Uterus (tissue), 3 donors: ENCODE measurements at regions not wholly inside any gene's neighbourhood (a gene's known extent, or its start where the extent isn't known, plus 50 kb on each side); places are given as distances from the start of the nearest gene placed in this dataset.

Experiments used
- DNase-seq, 2 donors: peaks; one replicate each; pipeline ENCODE4 v3.0.0-alpha.2; 2019 to 2020
- H3K27ac ChIP-seq, 2 donors: fragments of 200-600 bp; sonication (generic); 1 replicate in 1 of 2; 2 replicates in 1 of 2; pipeline ENCODE4 v1.5.1; 2016 to 2018
- H3K27me3 ChIP-seq, 2 donors: fragments of 200-600 bp; sonication (generic); one replicate each; pipeline ENCODE4 v1.5.1; 2018 to 2019; ENCODE audit warnings: control low read depth in 1 of 2
- H3K36me3 ChIP-seq, 2 donors: fragments of 200-600 bp; sonication (generic); one replicate each; pipeline ENCODE4 v1.5.1; 2019; ENCODE audit warnings: control low read depth in 1 of 2
- H3K4me1 ChIP-seq, 2 donors: fragments of 200-600 bp; sonication (generic); one replicate each; pipeline ENCODE4 v1.5.1; 2018 to 2019; ENCODE audit warnings: control low read depth in 1 of 2
- H3K4me3 ChIP-seq, 2 donors: fragments of 200-600 bp; sonication (generic); 1 replicate in 1 of 2; 2 replicates in 1 of 2; pipeline ENCODE4 v1.5.1; 2018 to 2019; ENCODE audit warnings: mild to moderate bottlenecking in 1 of 2
- H3K9me3 ChIP-seq, 2 donors: fragments of 200-600 bp; sonication (generic); one replicate each; pipeline ENCODE4 v1.5.1; 2019; ENCODE audit warnings: control low read depth in 1 of 2
- CTCF ChIP-seq, 4 experiments: fragments of 200-600 bp in 2 of 4; fragments of 450-650 bp in 2 of 4; sonication (generic) in 2 of 4; IDR thresholded peaks; one replicate each; pipeline ENCODE4 v1.5.1; 2016 to 2019; ENCODE audit warnings: antibody characterized with exemption in 4 of 4, mild to moderate bottlenecking in 2 of 4, moderate library complexity in 1 of 4
- POLR2A ChIP-seq, 2 donors: fragments of 450-650 bp; IDR thresholded peaks; one replicate each; pipeline ENCODE4 v1.6.1; 2016; ENCODE audit warnings: antibody characterized with exemption in 2 of 2, mild to moderate bottlenecking in 1 of 2, moderate library complexity in 1 of 2
- intact Hi-C: fragments of 100-400 bp; cut with DNase I; formaldehyde crosslinking; loops from one replicate; pipeline ENCODE4 v1.15.1; 2023; ENCODE audit warnings: low total_unique reads
- donor health status: DM: yes; HTN: yes; CAD: no.

- Histone ChIP-seq H3K4me1 (no peaks in the 10 kb centered on the region), H3K4me3 (no peak overlapping the region), H3K27ac (no peak overlapping the region), H3K9me3 (no peaks in the 10 kb centered on the region), H3K36me3 (no peaks in the 10 kb centered on the region), H3K27me3 (no peaks in the 10 kb centered on the region)
- TF ChIP-seq CTCF (IDR thresholded peaks at IDR 0.05) (no peak), POLR2A (IDR thresholded peaks at IDR 0.05) (no peak)
- DNase-seq = no peak
- intact Hi-C loops = no loop called here
Measured at GRCh38 chr18:75895135-75895534, 467.6 kb upstream of the SMIM21 start.

GRCh38 chr18:75884728-75885127 is 457.2 kb upstream of the SMIM21 start:
- no peak for DNase-seq
- Histone ChIP-seq H3K4me3 (no peak overlapping the region), H3K4me1 (no peaks in the 10 kb centered on the region), H3K36me3 (no peaks in the 10 kb centered on the region), H3K27me3 (no peaks in the 10 kb centered on the region), H3K9me3 (no peaks in the 10 kb centered on the region), H3K27ac (no peak overlapping the region)
- intact Hi-C loops = no loop called here
- TF ChIP-seq POLR2A (IDR thresholded peaks at IDR 0.05) = no peak
- TF ChIP-seq CTCF (IDR thresholded peaks at IDR 0.05) = peak in 1 of 4 experiments; percentile 3

GRCh38 chr18:75880925-75881504 is 453.5 kb upstream of the SMIM21 start:
- no peak for TF ChIP-seq CTCF (IDR thresholded peaks at IDR 0.05)
- TF ChIP-seq POLR2A (IDR thresholded peaks at IDR 0.05) = no peak
- no peak for DNase-seq
- intact Hi-C loops = no loop called here
- Histone ChIP-seq H3K9me3 (no peaks in the 10 kb centered on the region), H3K27me3 (no peaks in the 10 kb centered on the region), H3K4me1 (no peaks in the 10 kb centered on the region), H3K27ac (no peak overlapping the region), H3K4me3 (no peak overlapping the region), H3K36me3 (no peaks in the 10 kb centered on the region)

- no peak overlapping the region for H3K27ac ChIP-seq
- no peak overlapping the region for H3K4me3 ChIP-seq
- intact Hi-C loops = no loop called here
- TF ChIP-seq POLR2A (IDR thresholded peaks at IDR 0.05) (no peak), CTCF (IDR thresholded peaks at IDR 0.05) (no peak)
- H3K4me1 ChIP-seq = no peaks in the 10 kb centered on the region
- H3K36me3 ChIP-seq = no peaks in the 10 kb centered on the region
- DNase-seq = no peak
- H3K9me3 ChIP-seq = no peaks in the 10 kb centered on the region
- H3K27me3 ChIP-seq = no peaks in the 10 kb centered on the region
Measured at GRCh38 chr18:75880266-75880665, 452.8 kb upstream of the SMIM21 start.

- intact Hi-C loops = no loop called here
- Histone ChIP-seq H3K4me1 (no peaks in the 10 kb centered on the region), H3K4me3 (no peak overlapping the region), H3K9me3 (no peaks in the 10 kb centered on the region), H3K27ac (no peak overlapping the region), H3K36me3 (no peaks in the 10 kb centered on the region), H3K27me3 (no peaks in the 10 kb centered on the region)
- TF ChIP-seq POLR2A (IDR thresholded peaks at IDR 0.05) (no peak), CTCF (IDR thresholded peaks at IDR 0.05) (no peak)
- DNase-seq = no peak
Measured at GRCh38 chr18:75879196-75879595, 451.7 kb upstream of the SMIM21 start.
